ENCODE measurements at regions not wholly inside any gene's neighbourhood (a gene's known extent, or its start where the extent isn't known, plus 50 kb on each side); places are given as distances from the start of the nearest gene placed in this dataset.

GRCh38 chr10:118805146-118805545 lies 50.4 kb upstream of the CACUL1 start:
- TF ChIP-seq CTCF (IDR thresholded peaks at IDR 0.05; ENCODE audit: unreplicated experiment) = no peak
- Mint-ChIP-seq H3K27me3 (peaks cover 7% of the 10 kb centered on the region), H3K36me3 (ENCODE audit: insufficient read depth) (no peaks in the 10 kb centered on the region), H3K9me3 (ENCODE audit: low read depth) (no peaks in the 10 kb centered on the region), H3K4me3 (ENCODE audit: low read depth) (no peak overlapping the region), H3K4me1 (ENCODE audit: low read depth) (no peaks in the 10 kb centered on the region), H3K27ac (no peak overlapping the region)
- DNase-seq (ENCODE audit: low spot score, unreplicated experiment) = no peak

- Mint-ChIP-seq H3K27ac (no peak overlapping the region), H3K9me3 (ENCODE audit: low read depth) (no peaks in the 10 kb centered on the region), H3K27me3 (peaks cover 10% of the 10 kb centered on the region), H3K4me1 (ENCODE audit: low read depth) (no peaks in the 10 kb centered on the region), H3K4me3 (ENCODE audit: low read depth) (no peak overlapping the region), H3K36me3 (ENCODE audit: insufficient read depth) (no peaks in the 10 kb centered on the region)
- TF ChIP-seq CTCF (IDR thresholded peaks at IDR 0.05; ENCODE audit: unreplicated experiment) = no peak
- DNase-seq (ENCODE audit: low spot score, unreplicated experiment) = no peak
These were observed 52.9 kb upstream of the CACUL1 start for GRCh38 chr10:118807512-118808305.

- Mint-ChIP-seq H3K9me3 (ENCODE audit: low read depth) (no peaks in the 10 kb centered on the region), H3K4me3 (ENCODE audit: low read depth) (no peak overlapping the region), H3K36me3 (ENCODE audit: insufficient read depth) (no peaks in the 10 kb centered on the region), H3K4me1 (ENCODE audit: low read depth) (no peaks in the 10 kb centered on the region), H3K27me3 (peaks cover 14% of the 10 kb centered on the region), H3K27ac (no peak overlapping the region)
- TF ChIP-seq CTCF (IDR thresholded peaks at IDR 0.05; ENCODE audit: unreplicated experiment) = no peak
- DNase-seq (ENCODE audit: low spot score, unreplicated experiment) = no peak
These were observed 54.0 kb upstream of the CACUL1 start for GRCh38 chr10:118808601-118809356.

GRCh38 chr10:118809357-118810220 lies 54.8 kb upstream of the CACUL1 start:
- TF ChIP-seq CTCF (IDR thresholded peaks at IDR 0.05; ENCODE audit: unreplicated experiment) = no peak
- no peak for DNase-seq (ENCODE audit: low spot score, unreplicated experiment)

More at GRCh38 chr10:118809357-118810220, 54.8 kb upstream of the CACUL1 start:
- Mint-ChIP-seq H3K36me3 (ENCODE audit: insufficient read depth) (no peaks in the 10 kb centered on the region), H3K4me3 (ENCODE audit: low read depth) (no peak overlapping the region), H3K27me3 (peaks cover 15% of the 10 kb centered on the region), H3K27ac (no peak overlapping the region), H3K4me1 (ENCODE audit: low read depth) (no peaks in the 10 kb centered on the region), H3K9me3 (ENCODE audit: low read depth) (no peaks in the 10 kb centered on the region)

Data from progenitor cell of endocrine pancreas (in vitro differentiated cells).